ENCODE measurements at regions not wholly inside any gene's neighbourhood (a gene's known extent, or its start where the extent isn't known, plus 50 kb on each side); places are given as distances from the start of the nearest gene placed in this dataset.

DNA sequence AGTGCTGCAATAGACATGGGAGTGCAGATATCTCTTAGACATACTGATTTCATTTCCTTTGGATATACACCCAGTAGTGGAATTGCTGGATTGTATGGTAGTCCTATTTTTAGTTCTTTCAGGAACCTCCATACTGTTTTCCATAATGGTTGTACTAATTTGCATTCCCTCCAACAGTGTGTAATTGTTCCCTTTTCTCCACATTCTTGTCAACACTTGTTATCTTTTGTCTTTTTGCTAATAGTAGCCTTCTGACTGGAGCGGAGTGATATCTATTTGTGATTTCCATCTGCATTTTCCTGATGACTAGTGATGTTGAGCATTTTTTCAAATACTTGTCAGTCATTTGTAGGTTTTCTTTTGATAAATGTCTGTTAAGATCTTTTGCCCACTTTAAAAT is 128.9 kb downstream of the CTNND1 start:
- TF ChIP-seq, protein P1, sequence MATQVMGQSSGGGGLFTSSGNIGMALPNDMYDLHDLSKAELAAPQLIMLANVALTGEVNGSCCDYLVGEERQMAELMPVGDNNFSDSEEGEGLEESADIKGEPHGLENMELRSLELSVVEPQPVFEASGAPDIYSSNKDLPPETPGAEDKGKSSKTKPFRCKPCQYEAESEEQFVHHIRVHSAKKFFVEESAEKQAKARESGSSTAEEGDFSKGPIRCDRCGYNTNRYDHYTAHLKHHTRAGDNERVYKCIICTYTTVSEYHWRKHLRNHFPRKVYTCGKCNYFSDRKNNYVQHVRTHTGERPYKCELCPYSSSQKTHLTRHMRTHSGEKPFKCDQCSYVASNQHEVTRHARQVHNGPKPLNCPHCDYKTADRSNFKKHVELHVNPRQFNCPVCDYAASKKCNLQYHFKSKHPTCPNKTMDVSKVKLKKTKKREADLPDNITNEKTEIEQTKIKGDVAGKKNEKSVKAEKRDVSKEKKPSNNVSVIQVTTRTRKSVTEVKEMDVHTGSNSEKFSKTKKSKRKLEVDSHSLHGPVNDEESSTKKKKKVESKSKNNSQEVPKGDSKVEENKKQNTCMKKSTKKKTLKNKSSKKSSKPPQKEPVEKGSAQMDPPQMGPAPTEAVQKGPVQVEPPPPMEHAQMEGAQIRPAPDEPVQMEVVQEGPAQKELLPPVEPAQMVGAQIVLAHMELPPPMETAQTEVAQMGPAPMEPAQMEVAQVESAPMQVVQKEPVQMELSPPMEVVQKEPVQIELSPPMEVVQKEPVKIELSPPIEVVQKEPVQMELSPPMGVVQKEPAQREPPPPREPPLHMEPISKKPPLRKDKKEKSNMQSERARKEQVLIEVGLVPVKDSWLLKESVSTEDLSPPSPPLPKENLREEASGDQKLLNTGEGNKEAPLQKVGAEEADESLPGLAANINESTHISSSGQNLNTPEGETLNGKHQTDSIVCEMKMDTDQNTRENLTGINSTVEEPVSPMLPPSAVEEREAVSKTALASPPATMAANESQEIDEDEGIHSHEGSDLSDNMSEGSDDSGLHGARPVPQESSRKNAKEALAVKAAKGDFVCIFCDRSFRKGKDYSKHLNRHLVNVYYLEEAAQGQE (IDR thresholded peaks at IDR 0.05): no peak
- TF ChIP-seq, protein P2, sequence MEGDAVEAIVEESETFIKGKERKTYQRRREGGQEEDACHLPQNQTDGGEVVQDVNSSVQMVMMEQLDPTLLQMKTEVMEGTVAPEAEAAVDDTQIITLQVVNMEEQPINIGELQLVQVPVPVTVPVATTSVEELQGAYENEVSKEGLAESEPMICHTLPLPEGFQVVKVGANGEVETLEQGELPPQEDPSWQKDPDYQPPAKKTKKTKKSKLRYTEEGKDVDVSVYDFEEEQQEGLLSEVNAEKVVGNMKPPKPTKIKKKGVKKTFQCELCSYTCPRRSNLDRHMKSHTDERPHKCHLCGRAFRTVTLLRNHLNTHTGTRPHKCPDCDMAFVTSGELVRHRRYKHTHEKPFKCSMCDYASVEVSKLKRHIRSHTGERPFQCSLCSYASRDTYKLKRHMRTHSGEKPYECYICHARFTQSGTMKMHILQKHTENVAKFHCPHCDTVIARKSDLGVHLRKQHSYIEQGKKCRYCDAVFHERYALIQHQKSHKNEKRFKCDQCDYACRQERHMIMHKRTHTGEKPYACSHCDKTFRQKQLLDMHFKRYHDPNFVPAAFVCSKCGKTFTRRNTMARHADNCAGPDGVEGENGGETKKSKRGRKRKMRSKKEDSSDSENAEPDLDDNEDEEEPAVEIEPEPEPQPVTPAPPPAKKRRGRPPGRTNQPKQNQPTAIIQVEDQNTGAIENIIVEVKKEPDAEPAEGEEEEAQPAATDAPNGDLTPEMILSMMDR (IDR thresholded peaks at IDR 0.05; ENCODE audit: low read depth, low read length, missing input control): no peak
- TF ChIP-seq EGR1 (IDR thresholded peaks at IDR 0.05; ENCODE audit: low read depth in 2 of 2): no peak
- TF ChIP-seq SP1 (IDR thresholded peaks at IDR 0.05): no peak
- TF ChIP-seq, protein P3, sequence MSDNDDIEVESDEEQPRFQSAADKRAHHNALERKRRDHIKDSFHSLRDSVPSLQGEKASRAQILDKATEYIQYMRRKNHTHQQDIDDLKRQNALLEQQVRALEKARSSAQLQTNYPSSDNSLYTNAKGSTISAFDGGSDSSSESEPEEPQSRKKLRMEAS (IDR thresholded peaks at IDR 0.05): no peak
- no peak for TF ChIP-seq RAD21 (IDR thresholded peaks at IDR 0.05)
- no peak for TF ChIP-seq TAF1 (conservative IDR thresholded peaks at IDR 0.05)
- TF ChIP-seq FOXA1 (IDR thresholded peaks at IDR 0.05): no peak
- TF ChIP-seq, protein P4, sequence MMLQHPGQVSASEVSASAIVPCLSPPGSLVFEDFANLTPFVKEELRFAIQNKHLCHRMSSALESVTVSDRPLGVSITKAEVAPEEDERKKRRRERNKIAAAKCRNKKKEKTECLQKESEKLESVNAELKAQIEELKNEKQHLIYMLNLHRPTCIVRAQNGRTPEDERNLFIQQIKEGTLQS (IDR thresholded peaks at IDR 0.05): no peak
- no peak for TF ChIP-seq JUND (IDR thresholded peaks at IDR 0.05)
- TF ChIP-seq GABPA (IDR thresholded peaks at IDR 0.05 in 1 of 2, conservative IDR thresholded peaks at IDR 0.05 in 1 of 2): no peak
- no peak for TF ChIP-seq RXRA (IDR thresholded peaks at IDR 0.05)
- no peak for TF ChIP-seq YY1 (IDR thresholded peaks at IDR 0.05)
- TF ChIP-seq HNF4G (IDR thresholded peaks at IDR 0.05): no peak

Measured in liver (tissue), 3 donors.